Stimulated activated CD4-positive, alpha-beta T cell treated with anti-CD3 and anti-CD28 coated beads, TNF-alpha, amount 100 ng/mL, for 24 hours (primary cell): ENCODE measurements at regions not wholly inside any gene's neighbourhood (a gene's known extent, or its start where the extent isn't known, plus 50 kb on each side); places are given as distances from the start of the nearest gene placed in this dataset.

Source experiments
- DNase-seq, 3 experiments: peaks; one replicate each; pipeline ENCODE4 v3.0.0-alpha.2; 2020; ENCODE audit warnings: low read depth in 3 of 3

DNA sequence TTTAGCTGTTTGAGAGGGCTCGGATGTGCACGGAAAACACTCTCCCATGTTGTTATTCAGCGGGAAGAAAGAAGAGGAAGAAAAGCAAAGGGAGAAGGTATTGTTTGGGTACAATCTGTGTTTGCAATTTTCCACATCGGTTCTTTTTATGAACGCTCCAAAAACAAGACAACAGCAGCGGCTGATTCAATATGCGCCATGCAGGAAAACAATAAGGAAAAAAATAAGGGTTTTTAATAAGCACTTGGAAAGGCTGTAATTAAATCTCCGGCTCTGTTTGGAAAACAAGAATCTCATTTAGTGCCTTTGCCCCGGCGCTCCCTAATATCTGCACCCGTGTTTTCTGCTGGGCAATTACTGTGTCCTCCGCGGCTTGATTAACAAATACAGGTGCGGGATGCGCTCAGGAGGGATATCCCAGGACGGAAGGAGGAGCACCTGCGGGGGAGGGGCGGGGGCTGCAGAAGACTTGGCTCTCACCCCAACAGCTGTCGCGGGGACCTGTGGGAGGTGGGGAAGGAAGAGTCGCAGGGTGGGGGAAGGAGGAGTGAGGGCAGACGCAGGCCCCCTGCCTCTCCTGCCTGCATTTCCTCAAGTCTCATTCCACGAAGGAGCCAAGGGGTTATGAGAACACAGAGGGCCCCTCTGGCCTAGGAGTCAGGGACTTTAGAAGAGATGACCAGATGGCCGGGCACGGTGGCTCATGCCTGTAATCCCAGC is 181.5 kb upstream of the PODXL start:
- DNase-seq = no peak

DNA sequence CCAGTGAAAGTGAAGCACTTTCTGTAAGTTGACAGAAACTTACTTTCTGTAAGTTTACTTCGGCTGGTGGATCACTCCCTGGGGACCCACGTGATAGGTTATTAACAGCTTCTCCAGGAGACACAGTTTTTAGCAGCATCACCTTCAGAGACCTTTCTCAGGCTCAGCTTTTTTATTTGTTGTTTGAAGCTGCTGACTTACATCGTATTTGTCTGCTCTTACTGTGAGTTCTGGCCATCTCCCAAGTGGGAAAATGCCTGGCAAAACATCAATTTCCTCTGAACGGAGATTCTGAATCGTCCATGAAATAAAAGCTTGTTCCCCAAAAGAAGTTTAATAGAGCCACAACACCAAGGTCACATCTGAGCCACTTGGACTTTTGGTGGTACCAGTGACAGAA is 178.7 kb upstream of the PODXL start:
- no peak for DNase-seq

DNA sequence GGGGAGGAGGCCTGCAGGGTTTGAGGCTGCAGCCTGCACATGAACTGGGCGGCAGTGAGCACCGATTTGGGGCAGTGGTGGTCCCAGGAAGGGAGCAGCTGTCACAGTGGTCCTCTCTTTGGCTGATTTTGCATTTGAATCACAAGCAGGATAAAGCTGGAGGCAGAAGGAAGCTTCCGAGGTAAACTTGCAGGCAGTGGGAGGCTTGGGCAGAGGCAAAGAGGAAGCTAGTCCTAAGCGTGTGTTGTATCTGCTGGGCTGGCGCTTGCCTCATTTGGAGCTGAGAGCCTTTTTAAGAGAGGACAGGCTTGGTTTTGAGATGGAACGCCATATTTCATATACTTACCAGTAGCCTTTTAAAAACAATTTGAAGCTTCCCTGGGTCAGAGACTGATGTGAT is 177.2 kb upstream of the PODXL start:
- DNase-seq = no peak

DNA sequence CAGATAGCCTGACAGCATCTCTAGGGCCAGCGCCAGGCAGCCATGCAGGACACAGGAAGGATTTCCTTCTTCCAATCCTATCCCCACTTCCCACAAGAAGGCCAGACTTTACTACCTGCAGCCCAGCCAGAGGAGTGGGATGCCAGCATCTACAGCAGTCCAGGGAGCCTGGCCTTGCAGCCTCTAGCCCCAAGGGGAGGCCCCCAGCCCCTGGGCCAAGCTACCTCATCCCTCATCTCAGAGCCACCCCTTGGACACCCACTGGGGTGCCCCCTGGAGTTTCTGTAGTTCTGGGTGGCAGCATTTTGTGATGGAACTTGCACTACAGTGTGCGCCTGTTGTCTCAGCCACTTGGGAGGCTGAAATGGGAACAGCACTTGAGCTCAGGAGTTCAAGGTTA is 170.8 kb upstream of the PODXL start:
- no peak for DNase-seq

DNA sequence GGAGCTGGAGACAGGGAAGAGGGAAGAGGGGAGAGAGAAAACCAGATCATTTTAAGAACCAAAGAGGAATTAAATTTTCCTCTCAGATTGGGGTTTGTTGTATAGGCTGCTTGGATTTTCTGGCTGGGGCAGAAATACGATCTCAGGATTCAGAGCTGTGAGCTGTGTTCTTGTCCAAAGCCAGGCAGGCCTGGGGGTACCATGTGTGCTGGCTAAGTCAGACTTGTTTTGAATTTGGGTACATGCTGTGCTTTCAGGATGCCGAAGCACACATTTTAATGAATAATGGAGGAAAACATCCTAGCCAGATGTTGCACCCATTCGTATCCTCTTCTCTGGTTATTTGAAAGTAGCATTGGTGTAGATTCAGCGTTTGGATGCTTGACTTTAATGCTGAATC is 170.3 kb upstream of the PODXL start:
- DNase-seq = no peak

DNA sequence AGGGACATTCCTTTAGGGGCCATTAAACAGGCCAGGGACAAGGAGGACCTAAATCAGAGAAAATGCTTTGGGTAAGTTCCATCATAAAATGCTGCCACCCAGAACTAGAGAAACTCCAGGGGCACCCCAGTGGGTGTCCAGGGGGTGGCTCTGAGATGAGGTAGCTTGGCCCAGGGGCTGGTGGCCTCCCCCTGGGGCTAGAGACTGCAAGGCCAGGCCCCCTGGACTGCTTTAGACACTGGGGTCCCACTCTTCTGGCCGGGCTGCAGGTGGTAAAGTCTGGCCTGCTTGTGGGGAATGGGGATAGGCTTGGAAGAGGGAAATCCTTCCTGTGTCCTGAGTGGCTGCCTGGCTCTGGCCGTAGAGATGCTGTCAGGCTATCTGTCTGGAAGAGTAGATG is 169.6 kb upstream of the PODXL start:
- no peak for DNase-seq

DNA sequence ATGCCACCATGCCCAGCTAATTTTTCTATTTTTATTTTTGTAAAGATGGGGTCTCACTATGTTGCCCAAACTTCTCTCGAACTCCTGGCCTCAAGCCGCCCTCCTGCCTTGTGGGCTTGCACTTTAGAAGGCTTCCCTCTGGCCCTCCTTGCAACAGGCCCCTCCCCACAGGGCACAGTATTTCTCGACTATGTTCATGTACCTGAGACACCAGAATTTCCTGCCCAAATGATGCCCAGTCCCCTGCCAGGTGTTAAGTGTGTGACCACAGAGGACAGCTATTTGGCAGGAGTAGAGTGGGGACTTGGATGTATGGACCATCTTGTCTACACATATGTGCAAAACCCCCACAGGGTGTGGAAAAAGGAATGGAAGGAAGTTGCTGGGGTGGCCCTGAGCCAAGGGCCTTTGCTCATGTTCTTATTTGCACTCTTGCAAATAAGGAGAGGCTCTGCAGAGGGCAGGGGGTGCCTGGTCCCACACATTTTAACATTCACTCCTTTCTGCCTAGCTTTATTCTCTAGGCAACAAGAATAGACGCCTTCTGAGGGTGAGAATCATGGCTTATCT is 168.4 kb upstream of the PODXL start:
- no peak for DNase-seq

DNA sequence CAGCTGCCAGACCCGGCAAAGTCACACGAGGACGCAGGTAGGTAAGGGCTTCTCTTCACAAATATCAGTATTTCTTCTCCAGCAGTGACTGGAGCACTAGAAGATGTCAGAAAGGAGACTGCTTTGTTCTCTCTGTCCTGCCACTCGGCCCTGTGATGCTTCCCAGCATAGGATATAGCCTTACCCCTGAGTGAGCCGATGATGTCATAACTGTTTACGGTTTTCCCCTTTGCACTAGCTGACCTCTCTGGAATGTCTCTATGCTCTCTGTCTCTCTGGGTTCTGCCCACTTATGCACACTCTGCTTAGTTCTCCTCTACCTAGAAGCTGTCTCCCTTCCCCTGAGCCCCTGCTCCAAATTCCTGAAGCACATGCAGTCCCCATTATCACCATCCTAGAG is 167.5 kb upstream of the PODXL start:
- no peak for DNase-seq

DNA sequence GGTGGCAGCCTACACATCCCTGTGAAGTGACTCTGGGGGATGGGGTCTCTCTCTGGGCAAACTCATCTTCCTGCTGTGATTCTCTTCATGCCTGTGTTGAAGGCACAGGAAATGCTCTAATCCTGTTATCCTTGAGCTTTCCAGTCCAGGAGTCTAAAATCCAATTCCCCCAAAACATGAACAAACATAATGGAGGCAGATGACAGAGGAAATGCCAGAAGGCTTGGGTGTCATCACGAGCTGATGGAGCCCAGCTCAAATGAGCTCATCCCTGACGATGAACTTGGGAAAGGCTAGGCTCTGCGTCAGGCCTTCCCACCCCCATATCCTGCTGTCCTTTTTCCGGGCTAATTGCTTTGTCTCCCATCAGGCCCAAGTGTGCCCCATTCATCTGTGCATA is 165.9 kb upstream of the PODXL start:
- no peak for DNase-seq

DNA sequence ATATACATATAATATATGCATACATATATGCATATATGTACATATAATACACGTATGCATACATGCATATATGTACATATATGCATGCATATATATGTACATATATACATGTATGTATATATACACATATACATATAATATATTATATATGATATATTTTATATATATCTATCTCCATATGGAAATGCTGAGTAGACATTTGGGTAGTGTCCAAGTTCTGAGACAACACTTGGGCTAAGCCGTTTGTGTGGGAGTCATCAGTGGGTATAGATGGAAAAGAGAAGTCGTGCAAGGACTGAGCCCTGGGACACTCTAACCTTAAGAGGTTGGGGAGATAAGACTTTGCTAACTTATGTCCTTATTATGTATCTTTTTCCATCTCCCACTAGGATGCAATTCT is 165.2 kb upstream of the PODXL start:
- no peak for DNase-seq

DNA sequence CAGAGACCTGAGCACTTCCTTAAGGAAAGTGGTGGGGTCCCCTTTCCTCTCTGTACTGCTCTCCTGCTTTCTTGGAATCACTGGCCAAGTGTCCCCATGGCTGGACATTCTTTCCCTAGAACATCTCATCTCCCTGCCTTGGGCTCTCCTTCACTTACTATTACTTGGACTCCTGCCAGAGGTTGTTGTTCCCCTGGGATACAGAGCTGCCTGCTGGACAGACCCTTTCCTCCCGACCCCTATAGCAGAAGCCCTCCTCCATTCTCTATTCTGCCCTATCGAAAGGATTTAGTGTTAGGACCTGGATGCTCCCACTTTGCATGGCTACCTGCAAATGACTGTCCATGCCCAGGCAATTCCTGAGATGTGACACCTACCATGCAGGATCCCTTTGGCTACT is 164.3 kb upstream of the PODXL start:
- DNase-seq = no peak

DNA sequence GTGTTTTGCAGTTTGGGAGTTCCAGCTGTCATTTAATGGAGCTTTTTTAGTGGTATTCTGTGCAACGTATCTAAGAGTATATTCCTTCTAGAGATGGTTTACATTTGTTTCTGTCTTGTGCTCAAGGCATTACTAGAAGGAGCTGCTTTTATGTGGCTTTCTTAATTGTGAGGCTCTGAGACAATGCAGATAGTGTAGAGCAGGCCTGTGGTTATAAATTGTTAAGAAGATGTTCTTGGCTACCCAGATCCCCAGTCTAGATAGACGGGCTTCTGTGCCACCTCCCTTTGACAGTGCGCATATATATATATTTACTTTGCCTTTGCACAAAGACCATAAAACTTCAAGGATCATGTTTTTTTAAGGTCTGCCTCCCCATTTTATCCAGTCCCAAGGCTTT is 160.8 kb upstream of the PODXL start:
- no peak for DNase-seq

DNA sequence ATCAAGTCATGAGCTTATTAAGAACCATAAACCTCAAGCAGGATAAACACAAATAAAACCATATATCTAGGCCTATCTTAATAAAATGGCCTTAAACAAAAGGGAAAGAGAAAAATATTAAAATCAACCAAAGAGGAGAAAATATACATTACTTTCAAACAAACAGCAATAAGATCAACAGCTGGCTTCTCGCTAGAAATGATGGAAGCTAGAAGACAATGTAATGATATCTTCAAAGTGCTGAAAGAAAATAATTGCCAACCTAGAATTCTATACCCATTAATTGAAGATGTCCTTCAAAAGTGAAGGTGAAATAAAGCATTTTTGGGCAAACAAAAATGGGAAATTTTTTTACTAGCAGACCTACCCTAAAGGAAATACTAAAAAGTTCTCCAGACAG is 142.9 kb upstream of the PODXL start:
- DNase-seq = no peak

DNA sequence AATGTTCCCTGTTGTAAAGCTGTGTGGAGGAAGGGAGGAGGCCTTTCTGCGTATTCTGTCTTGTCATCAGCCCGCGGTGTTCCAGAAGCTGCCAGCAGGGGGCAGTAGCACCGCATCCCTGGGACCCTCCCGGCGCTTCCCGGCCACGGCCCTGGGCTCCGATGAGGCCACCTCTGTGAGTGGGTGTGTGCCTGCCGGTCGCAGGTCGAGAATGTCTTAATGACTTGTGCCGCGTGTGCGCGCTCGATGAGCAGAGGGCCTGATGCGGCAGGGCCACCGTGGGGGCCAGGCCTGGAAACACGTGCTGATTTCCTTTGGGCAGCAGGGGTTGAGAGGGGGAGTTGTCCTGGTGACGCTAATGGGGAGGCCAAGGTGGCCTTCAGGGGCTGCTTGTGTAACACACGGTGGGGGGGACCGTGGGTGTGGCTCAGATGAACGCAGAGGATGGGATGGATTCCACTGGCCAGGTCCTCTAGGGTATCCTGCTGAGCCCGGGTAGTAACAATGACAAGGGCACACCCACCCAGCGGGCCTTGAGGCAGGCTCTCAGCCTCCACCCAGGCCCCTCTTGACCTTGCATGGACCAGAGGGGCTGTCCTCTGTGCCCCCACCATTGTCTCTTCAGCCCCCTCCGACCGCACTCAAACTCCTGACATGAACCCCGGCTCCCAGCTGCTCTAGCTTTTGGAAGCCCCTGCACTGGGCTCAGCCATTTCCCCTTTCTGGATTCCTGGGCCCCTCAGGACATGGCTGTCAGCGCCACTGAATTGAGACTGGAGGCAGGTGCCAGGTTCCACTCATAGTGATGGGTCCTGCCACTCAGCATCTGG is 135.9 kb upstream of the PODXL start:
- peak in 2 of 3 experiments; percentile 27 to 56 for DNase-seq

DNA sequence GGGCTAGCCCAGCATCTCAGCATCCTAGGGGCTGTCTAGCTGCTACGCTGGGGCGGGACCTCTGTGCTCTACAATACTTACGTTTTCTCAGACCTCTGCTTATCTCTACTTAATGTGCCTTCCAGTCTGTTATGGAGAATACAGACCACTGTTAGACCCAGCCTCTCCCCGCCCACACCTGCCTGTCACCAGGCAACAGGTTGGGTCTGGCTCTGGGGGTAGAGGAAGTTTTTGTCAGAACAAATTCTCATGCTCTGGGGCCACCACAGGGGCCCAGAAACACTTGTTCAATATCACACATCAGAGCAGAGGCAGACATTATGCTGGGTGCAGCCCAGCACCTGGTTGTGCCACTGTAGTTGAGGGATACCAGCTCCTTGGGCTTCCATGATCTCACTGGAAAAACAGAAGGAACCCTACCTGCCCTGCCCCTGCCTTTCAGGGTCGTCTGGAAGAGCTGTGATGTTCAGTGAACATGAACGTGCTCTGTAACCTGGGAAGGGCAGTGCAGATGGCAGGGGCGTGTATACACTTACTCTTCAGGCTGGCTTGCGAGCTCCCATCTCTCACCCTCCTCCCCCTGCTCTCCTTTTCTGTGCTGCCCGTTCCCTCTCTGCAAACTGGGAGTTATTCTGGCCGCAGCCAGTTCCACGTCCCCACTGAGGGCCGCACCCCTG is 135.2 kb upstream of the PODXL start:
- no peak for DNase-seq

DNA sequence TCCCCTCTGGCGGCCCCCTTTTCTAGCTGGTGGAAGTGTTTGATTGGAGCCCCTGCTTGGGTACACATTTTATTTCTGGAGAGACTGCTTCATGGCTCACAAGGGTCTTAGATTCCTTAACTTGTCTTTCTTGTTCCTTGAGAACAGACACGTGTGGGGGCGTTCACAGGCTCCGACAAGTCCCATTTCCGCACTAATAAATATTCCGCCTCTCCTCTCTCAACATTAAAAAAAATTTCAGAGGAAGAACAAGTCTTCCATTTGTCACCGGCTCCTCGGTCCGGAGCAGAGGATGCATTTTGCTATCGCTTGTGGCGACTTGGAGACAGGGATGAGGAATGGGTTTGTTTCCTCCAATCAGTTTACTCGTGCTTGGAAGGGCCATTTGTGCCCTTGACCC is 134.0 kb upstream of the PODXL start:
- no peak for DNase-seq

DNA sequence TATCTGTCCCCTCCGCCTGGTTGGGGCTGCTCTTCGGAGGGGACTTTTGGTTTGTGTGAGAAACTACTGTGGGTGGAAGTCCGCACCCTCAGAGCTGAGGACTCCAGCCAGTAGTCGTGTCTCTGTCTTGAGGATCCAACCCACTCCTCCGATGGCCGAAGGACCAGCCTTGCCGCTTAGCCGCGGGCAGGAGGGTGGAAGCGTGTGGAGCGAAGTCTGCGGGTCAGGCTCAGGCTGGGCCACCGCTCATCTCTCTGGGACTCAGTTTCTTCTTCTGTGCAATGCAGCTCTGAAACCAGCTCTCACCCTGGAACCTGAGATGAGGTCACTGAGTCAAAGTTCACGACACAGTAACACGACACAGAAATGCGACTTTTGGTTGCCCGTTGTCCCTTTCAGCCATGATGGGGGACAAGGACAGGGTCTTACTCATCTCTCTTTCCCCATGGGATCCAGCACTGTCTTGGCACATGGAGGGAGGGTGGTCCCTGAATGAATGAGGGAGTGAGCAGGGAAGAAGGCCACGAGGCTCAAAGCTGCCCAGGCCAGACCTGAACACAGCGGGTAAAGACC is 133.3 kb upstream of the PODXL start:
- DNase-seq = no peak

DNA sequence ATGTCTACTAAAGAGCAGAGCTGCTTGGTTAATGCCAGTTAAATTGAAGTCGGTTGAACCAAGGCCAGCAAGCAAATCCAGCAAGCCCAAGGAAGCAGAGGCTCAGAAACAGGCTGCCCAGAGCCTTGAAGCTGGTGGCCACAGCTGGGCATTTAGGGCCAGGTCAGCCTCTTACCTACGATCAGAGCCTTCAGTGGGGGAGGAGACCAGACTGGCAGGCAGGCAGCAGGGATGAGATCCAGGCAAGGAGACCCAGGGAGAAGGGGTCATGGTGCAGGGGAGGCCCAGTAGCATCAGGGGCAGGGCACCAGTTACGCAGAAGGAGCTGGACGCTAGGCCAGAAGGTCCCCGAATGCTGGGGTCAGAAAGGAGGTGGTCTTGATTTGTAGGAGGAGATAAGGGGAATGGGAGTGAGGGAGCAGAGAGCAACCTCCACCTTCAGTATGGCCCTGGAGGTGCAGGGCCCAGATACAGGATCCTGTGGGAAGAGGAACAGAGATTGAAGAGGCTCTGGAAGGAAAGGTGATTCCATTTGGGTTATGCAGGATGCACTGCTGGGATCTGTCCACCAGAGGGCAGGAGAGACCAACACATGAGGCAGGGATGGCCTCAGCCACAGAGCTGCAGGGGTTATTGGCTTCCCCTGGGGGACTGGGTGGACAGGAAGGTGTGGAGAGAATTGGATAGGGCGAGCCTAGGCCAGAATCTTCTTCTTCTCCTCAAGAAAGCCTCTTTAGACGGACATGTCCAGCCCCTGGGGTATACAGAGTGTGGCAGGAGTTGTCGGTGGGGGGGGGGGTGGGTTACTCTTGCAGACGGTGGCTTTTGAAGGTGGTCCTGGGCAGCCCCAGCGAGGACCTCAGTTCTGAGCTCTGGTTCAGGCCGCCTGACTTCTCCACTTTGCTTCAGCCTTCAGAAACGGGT is 132.6 kb upstream of the PODXL start:
- peak; percentile 25 to 55 (median 37) for DNase-seq

DNA sequence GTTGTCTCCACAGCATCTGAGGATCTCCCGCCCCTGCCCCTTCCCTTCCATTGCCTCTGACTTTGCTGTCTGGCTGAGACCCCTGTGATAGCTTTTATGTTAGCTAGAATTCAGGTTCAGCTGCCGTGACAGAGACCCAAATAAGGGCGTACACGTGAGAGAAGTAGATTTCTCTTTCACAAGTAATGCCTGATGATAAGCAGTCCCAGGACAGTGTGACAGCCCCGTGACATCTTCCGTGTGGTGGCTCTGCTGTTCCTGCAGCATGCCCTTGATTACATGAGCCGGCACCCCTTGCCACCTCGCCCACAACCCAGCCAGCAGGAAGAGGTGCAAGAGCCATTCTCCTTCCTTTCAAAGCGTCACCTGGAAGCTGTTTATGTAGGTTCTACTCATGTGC is 130.9 kb upstream of the PODXL start:
- DNase-seq = no peak

DNA sequence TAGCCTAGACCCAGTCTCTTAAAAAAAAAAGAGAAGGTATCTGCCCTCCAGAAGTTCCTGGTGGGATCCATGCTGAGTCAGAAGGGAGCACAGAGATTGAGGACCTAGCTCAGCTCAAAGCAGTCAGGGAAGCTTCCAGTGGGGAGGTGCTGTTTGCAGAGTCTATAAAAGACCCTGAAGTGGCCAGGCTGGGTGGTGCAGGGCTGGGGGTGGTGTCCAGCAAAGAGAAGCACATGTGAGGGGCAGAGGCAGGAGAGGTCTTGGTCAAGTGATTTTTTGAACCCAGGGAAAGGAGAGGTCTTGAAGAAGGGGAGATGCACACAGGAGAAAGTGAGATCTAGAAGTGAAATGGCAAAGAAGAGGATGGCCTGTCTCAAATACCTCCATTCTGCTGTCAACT is 130.4 kb upstream of the PODXL start:
- DNase-seq = no peak

DNA sequence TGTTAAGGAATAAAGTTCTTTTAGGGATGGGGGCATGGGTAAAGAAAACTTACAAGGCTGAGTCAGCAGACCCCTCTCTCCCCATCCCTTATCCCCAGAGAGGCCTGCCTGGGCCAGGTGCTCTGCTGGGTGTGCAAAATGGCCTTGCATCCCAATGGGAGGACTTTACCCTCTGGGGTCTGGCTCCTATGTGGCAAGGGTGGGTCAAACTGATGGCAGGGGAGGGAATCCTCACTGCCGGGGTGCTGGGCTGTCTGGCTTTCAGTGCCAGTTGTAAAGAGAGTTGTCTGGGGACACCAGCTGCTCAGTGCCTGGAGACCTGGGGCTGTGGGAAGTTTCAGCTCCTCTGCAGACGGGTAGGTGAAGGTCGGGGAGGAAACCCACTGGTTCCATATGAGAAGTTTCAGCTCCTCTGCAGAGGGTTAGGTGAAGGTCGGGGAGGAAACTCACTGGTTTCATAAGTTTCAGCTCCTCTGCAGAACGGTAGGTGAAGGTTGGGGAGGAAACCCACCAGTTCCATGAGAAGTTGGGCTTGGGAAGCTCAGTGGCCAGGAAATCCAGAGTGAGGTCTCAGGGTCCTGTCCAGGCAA is 127.2 kb upstream of the PODXL start:
- DNase-seq = no peak
